Neural cell (in vitro differentiated cells): ENCODE measurements at regions not wholly inside any gene's neighbourhood (a gene's known extent, or its start where the extent isn't known, plus 50 kb on each side); places are given as distances from the start of the nearest gene placed in this dataset.

ENCODE experiments used
- H2AFZ ChIP-seq: fragments of 200-600, 300-800 bp; sonication (generic), shearing (Covaris generic); 2 replicates; pipeline ENCODE4 v1.6.0; 2014; ENCODE audit warnings: low read depth, mild to moderate bottlenecking, antibody characterized with exemption, low read length, moderate library complexity
- H3F3A ChIP-seq: fragments of 200-600 bp; shearing (Covaris generic); 2 replicates; pipeline ENCODE4 v1.6.1; 2016; ENCODE audit warnings: mild to moderate bottlenecking, moderate library complexity, mixed read lengths, antibody characterized with exemption, low read length; ENCODE audit not compliant: insufficient read depth, poor library complexity, severe bottlenecking
- H3K27ac ChIP-seq: fragments of 200-600, 300-800 bp; sonication (generic), shearing (Covaris generic); 2 replicates; pipeline ENCODE4 v1.5.1; 2014; ENCODE audit warnings: mild to moderate bottlenecking, low read length, moderate library complexity
- H3K27me3 ChIP-seq: fragments of 300-800, 200-600 bp; sonication (generic), shearing (Covaris generic); 2 replicates; pipeline ENCODE4 v1.6.0; 2014; ENCODE audit warnings: mild to moderate bottlenecking, low read depth, low read length, moderate library complexity; ENCODE audit not compliant: insufficient read depth
- H3K36me3 ChIP-seq: fragments of 300-800, 200-600 bp; sonication (generic), shearing (Covaris generic); 2 replicates; pipeline ENCODE4 v1.5.1; 2014; ENCODE audit warnings: mild to moderate bottlenecking, antibody characterized with exemption, low read length, moderate library complexity; ENCODE audit not compliant: insufficient read depth
- H3K4me2 ChIP-seq: fragments of 300-800, 200-600 bp; sonication (generic), shearing (Covaris generic); 2 replicates; pipeline ENCODE4 v1.6.0; 2014; ENCODE audit warnings: mild to moderate bottlenecking, low read length
- H3K4me3 ChIP-seq: fragments of 300-800, 200-600 bp; sonication (generic), shearing (Covaris generic); 2 replicates; pipeline ENCODE4 v1.5.1; 2014; ENCODE audit warnings: mild to moderate bottlenecking, low read length, moderate library complexity
- H3K79me2 ChIP-seq: fragments of 200-600 bp; shearing (Covaris generic); replicated peaks from 2 replicates; pipeline ENCODE4 v1.6.0; 2014; ENCODE audit warnings: mild to moderate bottlenecking, low read length, moderate library complexity; ENCODE audit not compliant: insufficient read depth
- H3K9ac ChIP-seq: fragments of 300-800, 200-600 bp; sonication (generic), shearing (Covaris generic); 2 replicates; pipeline ENCODE4 v1.6.1; 2016; ENCODE audit warnings: mild to moderate bottlenecking, low read length, mixed read lengths
- H3K9me2 ChIP-seq: fragments of 200-600 bp; shearing (Covaris generic); 2 replicates; pipeline ENCODE4 v1.6.1; 2016; ENCODE audit warnings: mild to moderate bottlenecking, low read length, mixed read lengths; ENCODE audit not compliant: insufficient read depth
- H3K9me3 ChIP-seq: fragments of 200-600, 300-800 bp; sonication (generic), shearing (Covaris generic); 2 replicates; pipeline ENCODE4 v1.6.1; 2016; ENCODE audit warnings: mild to moderate bottlenecking, mixed run types, low read length, moderate library complexity, mixed read lengths
- H4K20me1 ChIP-seq: fragments of 200-600 bp; shearing (Covaris generic); 2 replicates; pipeline ENCODE4 v1.6.1; 2016; ENCODE audit warnings: mild to moderate bottlenecking, mixed run types; ENCODE audit not compliant: insufficient read depth
- CTCF ChIP-seq: fragments of 450-650 bp; IDR thresholded peaks from 2 replicates; pipeline ENCODE4 v1.5.1; 2014; ENCODE audit warnings: antibody characterized with exemption, mild to moderate bottlenecking, moderate library complexity; ENCODE audit not compliant: poor library complexity, severe bottlenecking
- EP300 ChIP-seq: fragments of 450-650 bp; conservative IDR thresholded peaks from 2 replicates; pipeline ENCODE4 v1.6.1; 2014; ENCODE audit warnings: antibody characterized with exemption, mild to moderate bottlenecking, moderate library complexity; ENCODE audit not compliant: poor library complexity, severe bottlenecking
- EZH2 ChIP-seq: fragments of 200-600, 300-800 bp; shearing (Covaris generic), sonication (generic); IDR thresholded peaks from 2 replicates; pipeline ENCODE4 v1.6.1; 2014; ENCODE audit warnings: antibody characterized with exemption, low read length, borderline replicate concordance, mild to moderate bottlenecking; ENCODE audit not compliant: insufficient read depth, poor library complexity, severe bottlenecking
- MXI1 ChIP-seq: fragments of 450-650 bp; conservative IDR thresholded peaks from 2 replicates; pipeline ENCODE4 v1.6.1; 2014; ENCODE audit warnings: antibody characterized with exemption, mild to moderate bottlenecking; ENCODE audit not compliant: poor library complexity, severe bottlenecking
- POLR2AphosphoS5 ChIP-seq: IDR thresholded peaks from 2 replicates; pipeline ENCODE4 v1.6.1; 2012
- RAD21 ChIP-seq: fragments of 450-650 bp; conservative IDR thresholded peaks from 2 replicates; pipeline ENCODE4 v1.6.1; 2014; ENCODE audit warnings: antibody characterized with exemption, mild to moderate bottlenecking, moderate library complexity
- REST ChIP-seq: IDR thresholded peaks from 2 replicates; pipeline ENCODE4 v1.6.1; 2012; ENCODE audit warnings: borderline replicate concordance
- SMC3 ChIP-seq: fragments of 450-650 bp; conservative IDR thresholded peaks from 2 replicates; pipeline ENCODE4 v1.6.1; 2014; ENCODE audit warnings: antibody characterized with exemption, mild to moderate bottlenecking, moderate library complexity; ENCODE audit not compliant: poor library complexity
- TAF1 ChIP-seq: IDR thresholded peaks from 2 replicates; pipeline ENCODE4 v1.6.1; 2012; ENCODE audit warnings: low read depth

GRCh38 chr2:83585250-83585649 is 873.8 kb downstream of the SUCLG1 start:
- Histone ChIP-seq H3K27me3 (no peaks in the 10 kb centered on the region), H3K9me2 (no peaks in the 10 kb centered on the region), H2AFZ (no peak overlapping the region), H3K9ac (no peak overlapping the region), H4K20me1 (no peaks in the 10 kb centered on the region), H3K36me3 (no peaks in the 10 kb centered on the region), H3F3A (no peaks in the 10 kb centered on the region), H3K4me3 (no peak overlapping the region), H3K27ac (no peak overlapping the region), H3K79me2 (no peaks in the 10 kb centered on the region), H3K4me2 (no peak overlapping the region), H3K9me3 (no peaks in the 10 kb centered on the region)
- no peak for TF ChIP-seq TAF1
- no peak for TF ChIP-seq RAD21
- TF ChIP-seq MXI1: no peak

- Histone ChIP-seq H3K9me2 (no peaks in the 10 kb centered on the region), H4K20me1 (no peaks in the 10 kb centered on the region), H3F3A (no peaks in the 10 kb centered on the region), H3K4me3 (no peak overlapping the region), H3K27ac (no peak overlapping the region), H3K27me3 (no peaks in the 10 kb centered on the region), H3K9ac (no peak overlapping the region), H2AFZ (no peak overlapping the region), H3K79me2 (no peaks in the 10 kb centered on the region), H3K9me3 (no peaks in the 10 kb centered on the region), H3K36me3 (no peaks in the 10 kb centered on the region), H3K4me2 (no peak overlapping the region)
- TF ChIP-seq MXI1 (no peak), POLR2AphosphoS5 (no peak), EP300 (no peak), CTCF (no peak), TAF1 (no peak), RAD21 (no peak), SMC3 (no peak), EZH2 (no peak), REST (no peak)
These were observed 874.4 kb downstream of the SUCLG1 start for GRCh38 chr2:83584672-83585071.

- no peaks in the 10 kb centered on the region for H3F3A ChIP-seq
- H3K27ac ChIP-seq: no peak overlapping the region
- H3K79me2 ChIP-seq: no peaks in the 10 kb centered on the region
- H3K27me3 ChIP-seq: no peaks in the 10 kb centered on the region
- no peak overlapping the region for H3K4me3 ChIP-seq
- no peaks in the 10 kb centered on the region for H3K36me3 ChIP-seq
- TF ChIP-seq EZH2 (no peak), CTCF (no peak), POLR2AphosphoS5 (no peak), RAD21 (no peak), SMC3 (no peak), MXI1 (no peak), REST (no peak), TAF1 (no peak)
- no peaks in the 10 kb centered on the region for H3K9me2 ChIP-seq
- no peak overlapping the region for H3K4me2 ChIP-seq
- no peaks in the 10 kb centered on the region for H3K9me3 ChIP-seq
- no peak overlapping the region for H3K9ac ChIP-seq
- no peaks in the 10 kb centered on the region for H4K20me1 ChIP-seq
- H2AFZ ChIP-seq: no peak overlapping the region
These were observed 876.5 kb downstream of the SUCLG1 start for GRCh38 chr2:83582589-83582988.
